ENCODE measurements at regions not wholly inside any gene's neighbourhood (a gene's known extent, or its start where the extent isn't known, plus 50 kb on each side); places are given as distances from the start of the nearest gene placed in this dataset.

- TF ChIP-seq ZFX (IDR thresholded peaks at IDR 0.05) (no peak), CTCF (conservative IDR thresholded peaks at IDR 0.05) (no peak)
- H3K27ac ChIP-seq, result no peak overlapping the region
Observed at GRCh38 chr14:22423958-22424357, 165.1 kb downstream of the DAD1 start.

GRCh38 chr14:22422238-22422637 is 166.8 kb downstream of the DAD1 start:
- TF ChIP-seq CTCF (conservative IDR thresholded peaks at IDR 0.05) (no peak), ZFX (IDR thresholded peaks at IDR 0.05) (no peak)
- no peak overlapping the region for H3K27ac ChIP-seq

GRCh38 chr14:22420598-22421186 is 168.3 kb downstream of the DAD1 start:
- no peak overlapping the region for H3K27ac ChIP-seq

DNA sequence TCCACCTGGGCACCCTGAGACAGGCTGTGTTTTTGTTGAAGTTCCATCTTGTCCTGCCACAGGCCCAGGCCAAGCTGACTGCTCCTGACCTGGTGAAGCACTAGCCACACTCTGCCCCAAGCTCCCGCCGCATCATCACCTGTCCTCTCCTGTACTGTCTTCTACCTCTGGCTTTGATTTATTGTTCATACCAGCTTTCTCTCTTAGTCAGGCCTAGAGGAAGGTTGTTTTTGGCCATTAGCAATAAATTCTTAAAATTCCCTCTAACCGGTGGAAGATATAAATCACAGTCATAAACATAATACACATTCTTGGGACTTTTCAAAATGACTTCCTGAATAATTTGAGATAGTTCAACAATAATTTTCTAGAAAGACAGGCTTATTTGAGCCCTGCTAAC is 169.4 kb downstream of the DAD1 start:
- H3K27ac ChIP-seq, result no peak overlapping the region

More at GRCh38 chr14:22420598-22421186, 168.3 kb downstream of the DAD1 start:
- TF ChIP-seq CTCF (conservative IDR thresholded peaks at IDR 0.05) (no peak), ZFX (IDR thresholded peaks at IDR 0.05) (no peak)

DNA sequence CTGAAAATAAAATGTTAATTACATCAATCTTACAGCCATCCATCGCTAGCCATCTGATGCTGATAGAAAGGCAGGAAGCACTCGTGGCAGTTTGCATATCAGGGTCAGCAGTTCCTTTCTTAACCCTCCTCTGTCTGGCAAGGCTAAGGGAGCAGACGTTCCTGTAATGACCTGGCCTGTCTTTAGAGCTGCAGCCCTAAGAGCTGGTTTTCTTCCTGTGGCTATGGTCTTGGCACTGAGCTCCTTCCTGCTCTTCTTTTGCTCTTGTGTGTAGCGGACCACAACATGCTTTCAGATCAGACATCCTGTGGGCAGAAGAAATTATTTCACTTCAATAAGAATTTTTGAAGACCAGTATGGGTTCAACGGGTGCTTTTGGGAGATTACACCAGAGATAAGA is 170.4 kb downstream of the DAD1 start:
- no peak for TF ChIP-seq CTCF (conservative IDR thresholded peaks at IDR 0.05)
- no peak for TF ChIP-seq ZFX (IDR thresholded peaks at IDR 0.05)
- no peak overlapping the region for H3K27ac ChIP-seq

More for the DNA sequence above, 169.4 kb downstream of the DAD1 start:
- TF ChIP-seq CTCF (conservative IDR thresholded peaks at IDR 0.05), result no peak
- TF ChIP-seq ZFX (IDR thresholded peaks at IDR 0.05), result no peak

DNA sequence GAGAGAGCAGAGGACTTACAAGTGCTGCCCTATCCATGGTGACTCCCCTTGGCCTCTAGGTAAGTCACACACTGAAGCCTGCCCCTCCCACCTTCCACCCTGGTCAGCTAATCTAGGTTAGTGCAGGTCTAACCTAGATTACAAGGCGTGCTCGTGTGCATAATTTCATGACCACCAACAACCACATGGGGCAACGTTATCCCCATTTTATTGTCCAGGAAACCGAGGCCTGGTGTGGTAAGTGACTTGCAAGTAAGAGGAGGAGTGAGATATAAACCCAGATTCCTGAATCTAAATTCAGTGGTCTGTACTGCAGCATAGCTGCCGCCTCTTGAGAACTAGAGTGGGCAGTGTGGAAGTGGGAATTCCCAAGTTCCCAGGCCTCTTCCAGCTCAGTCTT is 171.1 kb downstream of the DAD1 start:
- no peak overlapping the region for H3K27ac ChIP-seq
- TF ChIP-seq CTCF (conservative IDR thresholded peaks at IDR 0.05), result no peak
- TF ChIP-seq ZFX (IDR thresholded peaks at IDR 0.05), result no peak

- TF ChIP-seq CTCF (conservative IDR thresholded peaks at IDR 0.05) (no peak), ZFX (IDR thresholded peaks at IDR 0.05) (no peak)
- no peak overlapping the region for H3K27ac ChIP-seq
Observed at GRCh38 chr14:22416193-22416592, 172.8 kb downstream of the DAD1 start.

Data from C4-2B (cell line).